Endothelial cell of umbilical vein (primary cell): ENCODE measurements at regions not wholly inside any gene's neighbourhood (a gene's known extent, or its start where the extent isn't known, plus 50 kb on each side); places are given as distances from the start of the nearest gene placed in this dataset.

Experiments used
- BruUV-seq: library from RNA; stranded (reverse); fragments of 400-500 nt; replicated peaks from 2 replicates; lab custom pipeline; 2021; lab: Mats Ljungman, UMichigan
- CTCF ChIA-PET: fragments of 300-600, 350-600 bp; sonication (Branson Sonifier 250); formaldehyde crosslinking; loops from one replicate; lab custom pipeline; 2021; ENCODE audit warnings: antibody characterized with exemption, inconsistent platforms; lab: Charles Lee
- POLR2A ChIA-PET: fragments of 300-600, 350-600 bp; sonication (Branson Sonifier 250); formaldehyde crosslinking; loops from one replicate; lab custom pipeline; 2021; ENCODE audit warnings: antibody characterized with exemption, inconsistent platforms; lab: Charles Lee
- DNase-seq: peaks from one replicate; pipeline ENCODE4 v3.0.0-alpha.2; 2011; ENCODE audit warnings: low read depth, low spot score
- FAIRE-seq: peaks from 2 replicates; lab custom pipeline; 2011; peaks lifted over from hg19 to GRCh38; lab: Jason Lieb, UNC
- H2AFZ ChIP-seq: 2 replicates; pipeline ENCODE4 v1.6.0; 2012; ENCODE audit warnings: low read depth, low read length, control low read depth, inconsistent platforms
- H3K27ac ChIP-seq: 2 replicates; pipeline ENCODE4 v1.5.1; 2011; ENCODE audit warnings: low read depth, mild to moderate bottlenecking, control low read depth, low read length, moderate library complexity; ENCODE audit not compliant: insufficient read depth
- H3K27me3 ChIP-seq, 2 experiments: 2 replicates each; pipeline versions ENCODE4 v1.6.0 to v1.6.1; 2011; ENCODE audit warnings: low read length in 2 of 2, mixed read lengths in 1 of 2; ENCODE audit not compliant: control insufficient read depth in 2 of 2, insufficient read depth in 2 of 2
- H3K36me3 ChIP-seq, 2 experiments: 2 replicates in 1 of 2; 3 replicates in 1 of 2; pipeline ENCODE4 v1.5.1; 2011; ENCODE audit warnings: low read length in 2 of 2, mild to moderate bottlenecking in 1 of 2, moderate library complexity in 1 of 2; ENCODE audit not compliant: control insufficient read depth in 2 of 2, insufficient read depth in 2 of 2; ENCODE audit errors: extremely low read depth in 1 of 2
- H3K4me1 ChIP-seq: 3 replicates; pipeline ENCODE4 v1.5.1; 2011; ENCODE audit warnings: mild to moderate bottlenecking, low read length; ENCODE audit not compliant: control insufficient read depth, insufficient read depth; ENCODE audit errors: extremely low read depth
- H3K4me2 ChIP-seq: 2 replicates; pipeline ENCODE4 v1.6.1; 2011; ENCODE audit warnings: low read length, control low read depth, mixed read lengths; ENCODE audit not compliant: insufficient read depth
- H3K4me3 ChIP-seq, 3 experiments: fragments of 200-600 bp in 1 of 3; sonication (generic), shearing (Covaris generic) in 1 of 3; replicated peaks in 1 of 3; 2 replicates each; pipeline ENCODE4 v1.5.1; 2011 to 2016; ENCODE audit warnings: control low read depth in 3 of 3, low read length in 3 of 3, mild to moderate bottlenecking in 2 of 3, inconsistent platforms in 1 of 3, low read depth in 1 of 3, moderate library complexity in 1 of 3; ENCODE audit not compliant: insufficient read depth in 1 of 3
- H3K79me2 ChIP-seq: 2 replicates; pipeline ENCODE4 v1.6.0; 2012; ENCODE audit warnings: low read length, inconsistent platforms; ENCODE audit not compliant: control insufficient read depth, insufficient read depth
- H3K9ac ChIP-seq: replicated peaks from 2 replicates; pipeline ENCODE3; 2011; ENCODE audit warnings: low read length, control low read depth; ENCODE audit not compliant: insufficient read depth; ENCODE audit errors: extremely low read depth
- H3K9me1 ChIP-seq: replicated peaks from 3 replicates; pipeline ENCODE4 v1.6.0; 2011; ENCODE audit warnings: mild to moderate bottlenecking, low read length; ENCODE audit not compliant: control insufficient read depth, insufficient read depth; ENCODE audit errors: extremely low read depth
- H3K9me3 ChIP-seq: replicated peaks from 2 replicates; pipeline ENCODE4 v1.5.1; 2012; ENCODE audit warnings: low read length, inconsistent platforms; ENCODE audit not compliant: control insufficient read depth, insufficient read depth
- H4K20me1 ChIP-seq: replicated peaks from 2 replicates; pipeline ENCODE3; 2011; ENCODE audit warnings: mild to moderate bottlenecking, low read length; ENCODE audit not compliant: control insufficient read depth, insufficient read depth; ENCODE audit errors: extremely low read depth
- CTCF ChIP-seq, 2 donors: IDR thresholded peaks; 1 replicate in 1 of 2; 2 replicates in 1 of 2; pipeline ENCODE4 v1.5.1; 2011; ENCODE audit warnings: low read length in 2 of 2, mild to moderate bottlenecking in 2 of 2, moderate library complexity in 2 of 2, control low read depth in 1 of 2, inconsistent platforms in 1 of 2, low read depth in 1 of 2; ENCODE audit not compliant: insufficient read depth in 1 of 2; ENCODE audit errors: extremely low read depth in 1 of 2
- EZH2 ChIP-seq: IDR thresholded peaks from 2 replicates; pipeline ENCODE4 v1.6.1; 2012; ENCODE audit warnings: borderline replicate concordance, low read depth, mild to moderate bottlenecking, moderate library complexity, low read length, inconsistent platforms; ENCODE audit not compliant: severe bottlenecking
- JUN ChIP-seq: IDR thresholded peaks from 2 replicates; pipeline ENCODE4 v1.6.1; 2011; ENCODE audit warnings: borderline replicate concordance, low read depth; ENCODE audit not compliant: insufficient read length, insufficient read depth
- POLR2A ChIP-seq: IDR thresholded peaks from 2 replicates; pipeline ENCODE4 v1.6.1; 2012; ENCODE audit warnings: low read depth, mild to moderate bottlenecking, control low read depth, low read length
- dilution Hi-C: fragments of 300-500 bp; cut with MboI; formaldehyde crosslinking; loops from one replicate; pipeline ENCODE4 v1.15.0; 2019; ENCODE audit warnings: low sequenced_read_pairs; ENCODE audit not compliant: extremely low pct_ligation_motif_present
- intact Hi-C: fragments of 100-400 bp; cut with micrococcal nuclease; formaldehyde crosslinking; loops from one replicate; pipeline ENCODE4 v1.10.0; 2022

GRCh38 chr17:68709461-68709860 lies 108.3 kb upstream of the FAM20A start:
- H4K20me1 ChIP-seq, result no peaks in the 10 kb centered on the region
- CTCF ChIA-PET, result no interaction called here
- H2AFZ ChIP-seq, result no peak overlapping the region
- H3K9me3 ChIP-seq, result no peaks in the 10 kb centered on the region
- FAIRE-seq (no peak), DNase-seq (no peak)
- no peaks in the 10 kb centered on the region for H3K4me1 ChIP-seq
- H3K9ac ChIP-seq, result no peak overlapping the region
- no peak overlapping the region for H3K4me2 ChIP-seq
- no peaks in the 10 kb centered on the region for H3K27me3 ChIP-seq
- H3K4me3 ChIP-seq, result no peak overlapping the region
- no peaks in the 10 kb centered on the region for H3K9me1 ChIP-seq
- no peaks in the 10 kb centered on the region for H3K79me2 ChIP-seq
- no peaks in the 10 kb centered on the region for H3K36me3 ChIP-seq
- H3K27ac ChIP-seq, result no peak overlapping the region
- TF ChIP-seq EZH2 (no peak), POLR2A (no peak)
- POLR2A ChIA-PET, result no interaction called here
- no TSS peak for BruUV-seq
- dilution Hi-C loops (no loop called here), intact Hi-C loops (no loop called here)

GRCh38 chr17:68707031-68707430 lies 105.9 kb upstream of the FAM20A start:
- H2AFZ ChIP-seq, result no peak overlapping the region
- dilution Hi-C loops, result no loop called here
- CTCF ChIA-PET, result no interaction called here
- intact Hi-C loops, result no loop called here
- no TSS peak for BruUV-seq
- POLR2A ChIA-PET, result no interaction called here
- H3K9ac ChIP-seq, result no peak overlapping the region
- H3K79me2 ChIP-seq, result no peaks in the 10 kb centered on the region
- no peak overlapping the region for H3K4me3 ChIP-seq
- H3K4me1 ChIP-seq, result no peaks in the 10 kb centered on the region
- TF ChIP-seq CTCF (IDR thresholded peaks at IDR 0.05; ENCODE audit: extremely low read depth in 1 of 2, insufficient read depth in 1 of 2, low read depth in 1 of 2, low read length in 2 of 2), result no peak
- no peak for TF ChIP-seq JUN
- FAIRE-seq (no peak), DNase-seq (no peak)
- no peaks in the 10 kb centered on the region for H3K9me1 ChIP-seq
- H4K20me1 ChIP-seq, result no peaks in the 10 kb centered on the region
- H3K9me3 ChIP-seq, result no peaks in the 10 kb centered on the region
- no peaks in the 10 kb centered on the region for H3K36me3 ChIP-seq
- no peak overlapping the region for H3K27ac ChIP-seq
- H3K27me3 ChIP-seq, result no peaks in the 10 kb centered on the region
- no peak overlapping the region for H3K4me2 ChIP-seq
